ENCODE measurements at regions not wholly inside any gene's neighbourhood (a gene's known extent, or its start where the extent isn't known, plus 50 kb on each side); places are given as distances from the start of the nearest gene placed in this dataset.

DNA sequence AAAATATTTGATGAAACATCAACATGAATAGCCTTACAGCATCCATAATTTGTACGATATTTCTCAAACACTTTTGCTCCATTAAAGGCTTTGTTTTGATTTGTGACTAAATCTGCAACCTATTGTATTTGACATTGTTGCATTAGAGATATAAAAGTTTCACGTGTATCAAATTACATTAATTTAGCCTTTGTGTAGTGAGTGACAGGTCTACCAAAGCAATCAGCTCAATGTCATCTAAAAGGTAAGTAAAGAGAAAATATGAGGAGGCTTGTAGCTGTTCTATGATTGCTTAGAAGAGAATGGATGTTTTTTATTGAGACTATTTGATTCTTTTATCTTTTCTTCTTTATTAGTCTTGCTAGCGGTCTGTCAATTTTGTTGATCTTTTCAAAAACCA lies 430.2 kb downstream of the GALR1 start:
- Histone ChIP-seq H3K27ac (ENCODE audit: low read length) (no peak overlapping the region), H3K27me3 (ENCODE audit: insufficient read depth, low read length) (no peaks in the 10 kb centered on the region), H3K4me3 (ENCODE audit: low read length) (no peak overlapping the region), H3K9me3 (ENCODE audit: insufficient read depth, low read depth, low read length) (no peaks in the 10 kb centered on the region), H3K9ac (ENCODE audit: low read depth, low read length) (no peak overlapping the region), H3K36me3 (ENCODE audit: insufficient read depth, low read depth, low read length) (no peaks in the 10 kb centered on the region), H3K4me1 (ENCODE audit: insufficient read depth, low read length) (no peaks in the 10 kb centered on the region; the same call in 1 of the 2 replicates)

DNA sequence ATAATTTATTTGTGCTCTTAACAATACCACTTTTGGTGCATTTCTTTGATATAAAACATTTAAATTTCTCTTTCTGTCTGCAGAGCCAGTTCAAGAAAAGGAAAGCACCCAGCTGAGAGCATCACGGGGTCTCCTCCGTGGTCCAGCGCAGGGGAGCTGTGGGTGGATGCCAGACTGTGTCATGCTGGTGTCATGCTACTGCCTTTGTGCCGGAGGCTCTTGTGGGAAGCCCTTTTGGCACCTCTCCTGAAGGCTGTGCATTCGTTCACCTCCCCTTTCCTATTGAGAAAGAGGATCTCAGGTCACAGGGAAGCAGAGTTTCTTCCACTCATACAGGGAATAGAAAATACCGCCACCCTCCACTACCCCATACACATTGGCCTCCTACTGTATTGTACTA lies 450.4 kb downstream of the GALR1 start:
- H3K4me1 ChIP-seq (ENCODE audit: insufficient read depth, low read length): no peaks in the 10 kb centered on the region
- no peaks in the 10 kb centered on the region for H3K27me3 ChIP-seq (ENCODE audit: insufficient read depth, low read length)
- H3K4me3 ChIP-seq (ENCODE audit: low read length): no peak overlapping the region
- H3K9me3 ChIP-seq (ENCODE audit: insufficient read depth, low read depth, low read length): no peaks in the 10 kb centered on the region
- H3K36me3 ChIP-seq (ENCODE audit: insufficient read depth, low read depth, low read length): no peaks in the 10 kb centered on the region
- H3K9ac ChIP-seq (ENCODE audit: low read depth, low read length): no peak overlapping the region
- no peak overlapping the region for H3K27ac ChIP-seq (ENCODE audit: low read length)

DNA sequence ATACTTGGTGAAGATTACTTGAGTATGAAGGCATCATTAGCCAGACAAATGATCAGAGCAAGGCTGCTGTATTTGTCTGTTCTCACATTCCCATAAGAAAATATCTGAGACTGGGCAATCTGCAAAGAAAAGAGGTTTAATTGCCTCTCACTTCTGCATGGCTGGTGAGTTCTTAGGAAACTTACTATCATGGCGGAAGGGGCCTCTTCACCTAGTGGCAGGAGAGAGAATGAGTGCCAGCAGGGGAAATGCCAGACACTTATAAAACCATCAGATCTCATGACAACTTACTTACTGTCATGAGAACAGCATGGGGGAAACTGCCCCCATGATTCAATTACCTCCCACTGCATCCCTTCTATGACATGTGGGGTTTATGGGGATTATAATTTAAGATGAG lies 452.3 kb downstream of the GALR1 start:
- H3K4me3 ChIP-seq (ENCODE audit: low read length): no peak overlapping the region

DNA sequence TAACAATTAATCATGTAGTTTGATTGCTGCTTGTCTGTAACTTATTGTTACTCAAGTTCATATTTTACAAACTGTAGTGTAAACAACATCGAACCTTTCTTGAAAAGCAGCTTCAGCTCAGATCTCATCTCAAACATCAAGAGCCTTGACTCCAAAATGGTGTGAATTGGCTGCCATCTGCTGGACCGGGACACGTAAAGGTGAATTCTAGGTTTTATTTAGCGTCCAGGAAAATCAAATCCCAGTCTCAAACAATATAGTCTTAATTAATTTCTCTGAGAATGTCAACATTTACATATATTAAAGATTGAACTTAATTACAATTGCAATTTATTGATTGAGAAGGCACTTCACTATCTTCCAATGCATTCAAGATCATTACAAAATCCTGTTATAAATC lies 453.0 kb downstream of the GALR1 start:
- no peak overlapping the region for H3K4me3 ChIP-seq (ENCODE audit: low read length)
- no peak overlapping the region for H3K27ac ChIP-seq (ENCODE audit: low read length)
- no peaks in the 10 kb centered on the region for H3K36me3 ChIP-seq (ENCODE audit: insufficient read depth, low read depth, low read length)
- no peaks in the 10 kb centered on the region for H3K27me3 ChIP-seq (ENCODE audit: insufficient read depth, low read length)
- no peaks in the 10 kb centered on the region for H3K9me3 ChIP-seq (ENCODE audit: insufficient read depth, low read depth, low read length)
- no peak overlapping the region for H3K9ac ChIP-seq (ENCODE audit: low read depth, low read length)
- no peaks in the 10 kb centered on the region for H3K4me1 ChIP-seq (ENCODE audit: insufficient read depth, low read length)

More for the DNA sequence above, 452.3 kb downstream of the GALR1 start:
- Histone ChIP-seq H3K9ac (ENCODE audit: low read depth, low read length) (no peak overlapping the region), H3K9me3 (ENCODE audit: insufficient read depth, low read depth, low read length) (no peaks in the 10 kb centered on the region), H3K27me3 (ENCODE audit: insufficient read depth, low read length) (no peaks in the 10 kb centered on the region), H3K4me1 (ENCODE audit: insufficient read depth, low read length) (no peaks in the 10 kb centered on the region), H3K36me3 (ENCODE audit: insufficient read depth, low read depth, low read length) (no peaks in the 10 kb centered on the region), H3K27ac (ENCODE audit: low read length) (no peak overlapping the region)

DNA sequence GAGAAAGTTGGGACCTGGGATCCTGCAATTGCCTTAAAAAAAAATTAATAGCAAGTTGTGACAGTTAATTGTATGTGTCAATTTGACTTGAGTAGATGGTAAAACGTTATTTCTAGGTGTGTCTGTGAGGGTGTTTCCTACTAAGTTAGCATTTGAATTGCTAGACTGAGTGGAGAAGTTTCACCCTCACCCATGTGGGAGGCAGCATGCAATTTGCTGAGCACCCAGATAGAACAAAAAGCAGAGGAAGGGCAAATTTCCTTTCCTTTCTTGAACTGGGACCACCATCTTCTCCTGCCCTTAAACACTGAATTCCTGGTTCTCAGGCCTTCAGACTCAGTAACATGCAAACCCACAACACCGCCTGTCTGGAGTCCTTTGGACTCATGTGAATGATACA lies 455.7 kb downstream of the GALR1 start:
- Histone ChIP-seq H3K27ac (ENCODE audit: low read length) (no peak overlapping the region), H3K36me3 (ENCODE audit: insufficient read depth, low read depth, low read length) (no peaks in the 10 kb centered on the region), H3K4me1 (ENCODE audit: insufficient read depth, low read length) (no peaks in the 10 kb centered on the region), H3K9me3 (ENCODE audit: insufficient read depth, low read depth, low read length) (no peaks in the 10 kb centered on the region), H3K27me3 (ENCODE audit: insufficient read depth, low read length) (no peaks in the 10 kb centered on the region), H3K9ac (ENCODE audit: low read depth, low read length) (no peak overlapping the region), H3K4me3 (ENCODE audit: low read length) (no peak overlapping the region)

DNA sequence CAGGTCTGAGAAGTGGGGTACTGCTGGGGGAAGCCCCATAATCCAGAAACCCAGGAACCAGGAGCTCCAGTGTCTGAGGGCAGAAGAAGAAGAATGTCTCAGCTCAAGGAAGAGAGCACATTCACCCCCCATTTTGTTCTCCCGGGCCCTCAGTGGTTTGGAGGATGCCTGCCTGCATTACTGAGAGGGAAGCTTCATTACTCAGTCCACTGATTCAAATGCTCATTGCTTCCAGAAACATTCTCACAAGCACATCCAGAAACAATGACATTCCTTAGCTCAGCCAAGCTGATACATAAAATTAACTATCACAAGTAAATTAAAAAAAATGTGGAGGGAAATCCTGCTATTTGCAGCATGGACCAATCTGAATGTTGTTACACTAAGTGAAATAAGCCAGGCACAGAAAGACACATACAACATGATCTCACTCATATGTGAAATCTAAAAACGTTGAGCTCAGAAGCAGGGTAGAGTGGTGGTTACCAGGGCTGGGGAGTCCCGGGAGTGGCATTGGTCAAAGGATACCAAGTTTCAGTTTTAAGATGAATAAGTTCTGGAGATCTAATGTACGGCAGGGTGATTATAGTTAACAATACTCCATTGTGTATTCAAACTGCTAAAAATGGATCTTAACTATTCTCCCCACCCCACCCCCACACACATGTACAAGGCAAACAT lies 459.3 kb downstream of the GALR1 start:
- Histone ChIP-seq H3K4me3 (ENCODE audit: low read length) (no peak overlapping the region), H3K9ac (ENCODE audit: low read depth, low read length) (no peak overlapping the region), H3K27me3 (ENCODE audit: insufficient read depth, low read length) (no peaks in the 10 kb centered on the region), H3K36me3 (ENCODE audit: insufficient read depth, low read depth, low read length) (no peaks in the 10 kb centered on the region), H3K27ac (ENCODE audit: low read length) (no peak overlapping the region), H3K4me1 (ENCODE audit: insufficient read depth, low read length) (no peaks in the 10 kb centered on the region), H3K9me3 (ENCODE audit: insufficient read depth, low read depth, low read length) (no peaks in the 10 kb centered on the region)

DNA sequence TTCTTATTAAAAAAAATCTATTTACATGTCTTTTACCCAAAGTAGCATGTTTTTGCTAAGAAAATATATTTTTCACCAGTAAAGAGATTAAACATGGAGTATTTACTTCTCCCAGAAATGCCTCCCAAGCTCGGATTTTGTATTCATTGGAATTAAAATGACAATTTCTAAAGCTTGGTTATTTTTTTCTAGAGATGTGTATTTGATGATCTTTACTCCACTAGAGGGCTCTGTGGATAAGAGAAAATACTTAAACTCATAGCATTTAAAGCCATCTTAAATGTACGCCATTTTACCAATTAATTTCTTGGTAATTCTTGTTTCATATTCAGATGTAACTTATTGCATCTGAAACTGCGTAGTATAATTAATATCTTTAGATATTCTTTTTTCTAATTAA lies 461.4 kb downstream of the GALR1 start:
- H3K4me1 ChIP-seq (ENCODE audit: insufficient read depth, low read length): no peaks in the 10 kb centered on the region
- H3K9me3 ChIP-seq (ENCODE audit: insufficient read depth, low read depth, low read length): no peaks in the 10 kb centered on the region
- H3K4me3 ChIP-seq (ENCODE audit: low read length): no peak overlapping the region
- no peak overlapping the region for H3K9ac ChIP-seq (ENCODE audit: low read depth, low read length)
- no peaks in the 10 kb centered on the region for H3K36me3 ChIP-seq (ENCODE audit: insufficient read depth, low read depth, low read length)
- no peaks in the 10 kb centered on the region for H3K27me3 ChIP-seq (ENCODE audit: insufficient read depth, low read length)
- H3K27ac ChIP-seq (ENCODE audit: low read length): no peak overlapping the region

DNA sequence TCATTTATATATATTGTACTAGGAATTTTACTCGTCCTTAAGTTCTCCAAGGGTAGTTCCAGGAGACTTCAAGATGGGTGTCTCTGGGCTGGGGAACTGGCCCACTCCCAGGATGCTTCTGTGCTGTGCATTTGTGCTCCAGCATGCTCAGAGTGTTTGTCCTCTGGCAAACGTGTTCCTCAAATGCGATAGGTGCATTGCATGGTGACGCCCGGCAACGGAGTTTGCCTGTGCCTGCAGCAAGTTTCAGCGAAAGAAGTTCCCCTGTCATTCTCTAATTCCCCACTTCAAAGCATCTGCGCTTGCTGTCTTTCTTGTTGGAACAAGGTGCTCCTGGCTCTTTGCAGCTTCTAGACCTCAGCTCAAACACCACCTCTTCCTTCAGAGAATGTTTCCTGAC lies 465.1 kb downstream of the GALR1 start:
- no peaks in the 10 kb centered on the region for H3K27me3 ChIP-seq (ENCODE audit: insufficient read depth, low read length)
- H3K27ac ChIP-seq (ENCODE audit: low read length): no peak overlapping the region
- no peaks in the 10 kb centered on the region for H3K4me1 ChIP-seq (ENCODE audit: insufficient read depth, low read length)
- no peak overlapping the region for H3K9ac ChIP-seq (ENCODE audit: low read depth, low read length)
- H3K36me3 ChIP-seq (ENCODE audit: insufficient read depth, low read depth, low read length): no peaks in the 10 kb centered on the region
- H3K9me3 ChIP-seq (ENCODE audit: insufficient read depth, low read depth, low read length): no peaks in the 10 kb centered on the region
- no peak overlapping the region for H3K4me3 ChIP-seq (ENCODE audit: low read length)

DNA sequence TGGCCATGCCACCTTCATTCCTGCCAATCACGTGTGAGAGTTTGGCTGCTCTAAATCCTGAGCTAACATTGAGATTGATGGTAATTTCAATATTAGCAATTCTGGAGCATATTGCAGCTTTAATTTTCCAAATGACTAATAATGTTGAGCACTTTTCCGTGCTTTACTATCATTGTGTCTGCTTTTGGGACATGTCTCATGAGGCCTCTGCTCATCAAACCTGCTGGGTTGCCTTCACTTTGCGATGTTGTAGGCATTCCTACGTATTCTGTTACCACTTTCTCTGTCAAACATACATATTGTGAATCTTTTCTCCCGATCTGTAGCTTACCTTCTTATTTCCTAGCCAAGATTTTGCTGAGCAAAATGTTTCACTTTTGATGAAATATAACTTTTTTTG lies 466.6 kb downstream of the GALR1 start:
- Histone ChIP-seq H3K9ac (ENCODE audit: low read depth, low read length) (no peak overlapping the region), H3K4me3 (ENCODE audit: low read length) (no peak overlapping the region), H3K27me3 (ENCODE audit: insufficient read depth, low read length) (no peaks in the 10 kb centered on the region)

DNA sequence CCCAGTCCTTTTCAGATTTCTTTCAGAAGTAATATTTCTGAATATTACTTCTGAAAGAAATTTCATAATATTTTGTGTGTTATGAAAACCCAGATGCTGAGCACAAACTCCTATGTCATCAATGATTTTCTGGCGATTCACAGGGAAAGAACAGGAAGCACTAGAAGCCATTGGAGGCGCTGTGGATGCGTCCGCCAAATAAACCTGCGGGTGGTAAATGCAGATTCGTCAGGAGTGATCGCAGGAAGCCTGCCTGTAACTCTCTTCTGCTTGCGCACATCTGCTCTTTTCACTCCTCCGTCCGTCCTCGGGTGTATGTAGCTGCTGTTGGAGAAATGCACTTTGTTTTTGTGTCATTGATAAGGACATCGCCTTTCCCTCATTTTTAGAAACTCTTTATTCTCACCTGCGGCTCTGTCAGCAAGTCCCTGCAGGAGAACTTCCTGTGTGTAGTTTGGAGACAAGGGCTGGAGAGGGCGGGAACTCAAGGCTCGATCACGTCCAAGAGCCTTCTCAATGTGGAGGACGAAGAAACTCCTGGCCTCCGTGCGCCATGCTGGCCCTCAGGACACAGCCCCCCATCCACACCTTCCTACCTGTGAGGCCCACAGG lies 483.8 kb downstream of the GALR1 start:
- H3K27me3 ChIP-seq (ENCODE audit: insufficient read depth, low read length): no peaks in the 10 kb centered on the region
- H3K9me3 ChIP-seq (ENCODE audit: insufficient read depth, low read depth, low read length): no peaks in the 10 kb centered on the region
- no peak overlapping the region for H3K9ac ChIP-seq (ENCODE audit: low read depth, low read length)
- no peaks in the 10 kb centered on the region; the same call in 1 of the 2 replicates for H3K4me1 ChIP-seq (ENCODE audit: insufficient read depth, low read length)
- H3K4me3 ChIP-seq (ENCODE audit: low read length): no peak overlapping the region
- H3K27ac ChIP-seq (ENCODE audit: low read length): no peak overlapping the region
- H3K36me3 ChIP-seq (ENCODE audit: insufficient read depth, low read depth, low read length): no peaks in the 10 kb centered on the region

More for the DNA sequence above, 466.6 kb downstream of the GALR1 start:
- no peak overlapping the region for H3K27ac ChIP-seq (ENCODE audit: low read length)
- no peaks in the 10 kb centered on the region for H3K9me3 ChIP-seq (ENCODE audit: insufficient read depth, low read depth, low read length)
- no peaks in the 10 kb centered on the region for H3K4me1 ChIP-seq (ENCODE audit: insufficient read depth, low read length)
- no peaks in the 10 kb centered on the region for H3K36me3 ChIP-seq (ENCODE audit: insufficient read depth, low read depth, low read length)

DNA sequence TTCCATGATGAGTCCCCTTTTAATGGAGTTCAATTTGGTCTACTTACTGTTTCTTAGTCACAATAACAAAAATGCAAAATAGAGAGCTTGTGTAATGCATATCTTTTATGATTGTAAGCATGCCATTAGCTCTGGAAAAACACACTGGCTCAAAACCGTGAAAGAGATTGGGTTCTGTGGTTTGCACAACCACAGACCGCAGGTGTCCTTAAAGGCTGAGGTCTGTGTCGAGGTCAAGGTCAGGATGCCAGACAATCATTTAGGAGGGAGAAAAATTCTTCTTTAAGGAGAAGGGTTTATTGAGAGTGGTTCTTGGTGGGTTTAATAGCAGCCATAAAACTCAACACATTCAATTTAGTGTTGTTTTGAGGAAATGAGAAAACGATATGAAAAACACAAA lies 487.2 kb downstream of the GALR1 start:
- Histone ChIP-seq H3K9ac (ENCODE audit: low read depth, low read length) (no peak overlapping the region), H3K36me3 (ENCODE audit: insufficient read depth, low read depth, low read length) (no peaks in the 10 kb centered on the region), H3K4me1 (ENCODE audit: insufficient read depth, low read length) (no peaks in the 10 kb centered on the region; the same call in 1 of the 2 replicates), H3K27me3 (ENCODE audit: insufficient read depth, low read length) (no peaks in the 10 kb centered on the region), H3K4me3 (ENCODE audit: low read length) (no peak overlapping the region), H3K27ac (ENCODE audit: low read length) (no peak overlapping the region), H3K9me3 (ENCODE audit: insufficient read depth, low read depth, low read length) (no peaks in the 10 kb centered on the region)

DNA sequence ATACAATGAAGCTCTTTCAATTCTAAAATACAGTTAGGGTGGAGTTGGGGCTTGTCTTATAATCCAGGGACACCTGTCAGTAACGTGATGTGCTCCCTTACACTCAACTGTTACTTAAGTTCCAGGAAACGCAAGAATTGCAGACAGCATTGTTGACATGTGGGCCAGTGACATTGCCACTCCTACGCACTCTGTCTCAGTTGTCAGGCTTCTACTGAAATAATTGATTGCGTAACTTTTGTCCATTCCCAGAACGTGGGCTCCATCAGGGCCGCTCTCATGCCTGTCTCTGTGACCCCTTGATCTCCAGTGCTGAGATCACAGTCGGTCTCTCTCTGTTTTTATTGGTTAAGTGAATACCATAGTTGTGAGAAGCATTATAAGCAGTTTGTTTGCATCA lies 487.8 kb downstream of the GALR1 start:
- no peaks in the 10 kb centered on the region for H3K9me3 ChIP-seq (ENCODE audit: insufficient read depth, low read depth, low read length)
- no peak overlapping the region for H3K4me3 ChIP-seq (ENCODE audit: low read length)
- no peak overlapping the region for H3K27ac ChIP-seq (ENCODE audit: low read length)
- no peak overlapping the region for H3K9ac ChIP-seq (ENCODE audit: low read depth, low read length)
- no peaks in the 10 kb centered on the region; the same call in 1 of the 2 replicates for H3K4me1 ChIP-seq (ENCODE audit: insufficient read depth, low read length)
- H3K27me3 ChIP-seq (ENCODE audit: insufficient read depth, low read length): no peaks in the 10 kb centered on the region
- no peaks in the 10 kb centered on the region for H3K36me3 ChIP-seq (ENCODE audit: insufficient read depth, low read depth, low read length)
